SH-SY5Y (cell line): ENCODE measurements at regions not wholly inside any gene's neighbourhood (a gene's known extent, or its start where the extent isn't known, plus 50 kb on each side); places are given as distances from the start of the nearest gene placed in this dataset.

Experiments used
- GATA2 ChIP-seq: IDR thresholded peaks from 2 replicates; pipeline ENCODE4 v1.6.1; 2011; ENCODE audit warnings: mild to moderate bottlenecking, low read depth, low read length
- GATA3 ChIP-seq: IDR thresholded peaks from 2 replicates; pipeline ENCODE4 v1.6.1; 2011; ENCODE audit warnings: low read depth, mild to moderate bottlenecking, low read length, moderate library complexity

- TF ChIP-seq GATA2 (no peak), GATA3 (no peak)
These were observed 75.5 kb upstream of the CBLB start for GRCh38 chr3:105944276-105944675.
